ENCODE measurements at regions not wholly inside any gene's neighbourhood (a gene's known extent, or its start where the extent isn't known, plus 50 kb on each side); places are given as distances from the start of the nearest gene placed in this dataset.

DNA sequence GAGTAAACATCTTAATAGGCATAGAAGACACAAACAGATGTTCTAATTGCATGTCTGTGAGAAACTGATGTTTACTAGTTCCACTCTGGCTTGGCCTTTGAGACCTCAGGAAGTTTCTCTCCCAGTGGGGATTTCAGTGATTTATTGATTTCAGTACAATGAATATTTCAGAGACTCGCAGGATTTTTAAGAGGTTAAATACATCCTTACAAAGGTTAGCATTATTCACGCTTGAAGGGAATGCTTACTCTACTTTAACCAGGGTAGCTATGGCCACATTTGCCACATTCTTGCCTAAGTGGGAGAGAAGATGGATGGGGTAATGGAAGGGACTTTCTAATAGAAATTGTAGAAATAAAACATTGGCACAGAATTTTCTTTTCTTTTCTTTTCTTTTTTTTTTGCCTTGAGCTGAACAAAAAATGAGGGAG lies 480.1 kb downstream of the SPRY1 start:
- no peak for DNase-seq (ENCODE audit: low spot score)

DNA sequence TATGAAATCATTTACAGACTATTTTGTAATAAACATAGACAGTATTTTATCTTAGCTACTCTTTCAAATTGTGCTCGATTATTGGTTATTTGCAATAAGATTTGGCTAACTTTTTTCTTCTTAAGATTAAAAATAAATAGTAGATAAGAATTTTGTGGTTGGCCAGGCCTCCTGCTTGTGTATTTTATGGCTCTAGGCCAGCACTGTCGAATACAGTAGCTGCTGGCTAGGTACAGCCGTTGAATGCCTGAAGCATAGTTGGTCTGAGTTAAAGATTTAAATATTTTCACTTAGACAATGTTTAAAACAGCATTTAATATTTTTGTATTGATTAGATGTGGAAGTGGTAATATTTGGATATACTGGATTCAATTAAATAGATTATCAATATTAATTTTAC lies 481.0 kb downstream of the SPRY1 start:
- DNase-seq (ENCODE audit: low spot score) = no peak

DNA sequence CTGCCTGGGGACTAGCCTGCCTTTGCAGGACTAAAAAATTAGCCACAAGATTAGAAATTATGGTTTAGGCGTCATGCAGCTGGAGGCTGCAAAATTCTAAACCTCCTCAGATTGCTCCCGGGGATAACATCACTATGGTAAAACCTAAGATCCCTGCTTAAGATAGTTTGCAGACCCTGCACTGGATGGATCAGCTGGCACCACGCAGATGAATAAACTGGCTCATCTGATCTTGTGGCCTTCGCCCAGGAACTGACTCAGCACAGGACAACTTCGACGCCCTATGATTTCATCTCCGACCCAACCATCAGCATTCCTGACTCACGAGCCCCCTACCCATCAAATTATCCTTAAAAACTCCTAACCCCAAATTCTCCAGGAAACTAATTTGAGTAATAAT lies 482.4 kb downstream of the SPRY1 start:
- DNase-seq (ENCODE audit: low spot score) = no peak

DNA sequence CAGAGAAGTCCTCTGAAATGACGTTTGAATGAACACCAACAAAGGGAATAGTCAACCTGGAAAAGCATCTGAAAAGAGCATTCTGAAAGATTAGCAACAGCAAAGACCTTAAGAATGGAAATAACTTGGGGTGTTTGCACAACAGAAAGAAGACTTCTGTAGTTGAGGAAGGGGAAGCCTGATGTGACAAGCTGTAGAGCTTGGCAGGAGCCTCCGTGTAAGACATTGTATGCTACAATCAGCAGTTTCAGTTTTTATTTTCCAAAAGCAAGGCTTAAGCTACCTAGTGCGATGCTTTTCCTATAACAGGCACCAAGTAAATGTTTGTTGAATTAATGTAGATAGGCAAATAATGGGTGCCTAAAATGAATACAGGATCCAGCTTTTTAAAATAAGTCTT lies 484.0 kb downstream of the SPRY1 start:
- no peak for DNase-seq (ENCODE audit: low spot score)

DNA sequence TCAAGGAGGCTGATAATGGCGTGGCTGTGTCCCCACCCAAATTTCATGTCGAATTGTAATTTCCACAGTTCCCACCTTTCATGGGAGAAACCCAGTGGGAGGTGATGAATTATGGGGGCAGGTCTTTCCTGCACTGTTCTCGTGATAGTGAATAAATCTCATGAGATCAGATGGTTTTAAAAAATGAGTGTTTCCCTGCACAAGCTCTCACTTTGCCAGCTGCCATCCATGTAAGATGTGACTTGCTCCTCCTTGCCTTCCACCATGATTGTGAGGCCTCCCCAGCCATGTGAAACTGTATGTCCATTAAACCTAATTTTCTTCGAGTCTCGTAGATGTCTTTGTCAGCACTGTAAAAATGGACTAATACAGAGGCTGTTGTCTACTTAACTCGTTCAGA lies 488.3 kb downstream of the SPRY1 start:
- no peak for DNase-seq (ENCODE audit: low spot score)

DNA sequence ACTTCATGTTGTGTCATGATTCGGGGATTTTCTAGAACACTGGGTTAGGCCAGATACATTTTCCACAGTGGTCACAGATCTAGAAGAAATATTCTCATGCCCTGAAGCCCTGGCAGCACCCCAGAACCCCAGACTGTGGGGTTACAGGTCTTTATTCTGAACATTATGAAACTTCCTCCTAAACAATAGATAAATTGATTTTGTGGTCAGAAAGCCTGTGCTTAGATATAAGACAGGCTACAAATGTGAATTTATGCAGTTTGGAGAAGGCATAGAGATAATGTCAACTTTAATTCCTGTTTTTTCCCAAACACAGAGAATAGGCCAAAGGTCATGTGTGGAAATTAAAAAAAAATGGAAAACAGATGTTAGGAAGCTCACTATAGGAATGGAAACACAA lies 492.9 kb downstream of the SPRY1 start:
- no peak for DNase-seq (ENCODE audit: low spot score)

DNA sequence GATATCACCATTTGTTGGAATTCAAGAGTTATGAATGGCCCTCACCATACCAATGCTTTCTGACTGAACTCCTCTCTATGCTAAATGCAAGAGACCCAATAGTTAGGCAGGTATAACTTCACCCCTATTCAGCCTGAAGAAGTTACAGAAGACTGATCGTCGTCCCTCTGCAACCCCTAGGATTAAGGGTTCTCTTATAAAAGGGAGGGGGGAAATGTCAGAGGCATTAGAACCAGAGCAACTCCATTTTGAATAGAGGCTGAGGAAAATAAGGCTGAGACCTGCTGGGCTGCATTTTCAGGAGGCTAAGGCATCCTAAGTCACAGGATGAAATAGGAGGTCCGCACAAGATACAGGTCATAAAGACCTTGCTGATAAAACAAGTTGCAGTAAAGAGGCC lies 494.3 kb downstream of the SPRY1 start:
- DNase-seq (ENCODE audit: low spot score) = no peak

DNA sequence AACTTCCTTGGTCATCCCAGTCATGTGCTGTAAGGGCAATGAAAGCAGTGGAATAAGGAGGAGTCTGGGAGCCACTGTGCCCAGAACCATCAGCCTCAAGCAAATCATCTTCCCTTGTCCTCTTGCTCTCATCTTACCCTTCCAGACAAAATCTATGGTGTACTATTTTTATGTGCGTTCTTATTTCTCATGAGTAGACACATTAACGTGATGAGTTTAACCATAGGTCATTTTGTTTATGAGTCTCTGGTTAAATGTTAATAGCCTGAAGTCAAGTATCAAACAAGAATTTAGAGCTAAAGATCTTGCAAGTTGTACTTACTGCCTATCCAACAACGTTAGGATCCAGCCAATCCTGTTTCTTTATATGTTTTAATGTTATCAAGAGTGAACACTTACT lies 495.3 kb downstream of the SPRY1 start:
- no peak for DNase-seq (ENCODE audit: low spot score)

DNA sequence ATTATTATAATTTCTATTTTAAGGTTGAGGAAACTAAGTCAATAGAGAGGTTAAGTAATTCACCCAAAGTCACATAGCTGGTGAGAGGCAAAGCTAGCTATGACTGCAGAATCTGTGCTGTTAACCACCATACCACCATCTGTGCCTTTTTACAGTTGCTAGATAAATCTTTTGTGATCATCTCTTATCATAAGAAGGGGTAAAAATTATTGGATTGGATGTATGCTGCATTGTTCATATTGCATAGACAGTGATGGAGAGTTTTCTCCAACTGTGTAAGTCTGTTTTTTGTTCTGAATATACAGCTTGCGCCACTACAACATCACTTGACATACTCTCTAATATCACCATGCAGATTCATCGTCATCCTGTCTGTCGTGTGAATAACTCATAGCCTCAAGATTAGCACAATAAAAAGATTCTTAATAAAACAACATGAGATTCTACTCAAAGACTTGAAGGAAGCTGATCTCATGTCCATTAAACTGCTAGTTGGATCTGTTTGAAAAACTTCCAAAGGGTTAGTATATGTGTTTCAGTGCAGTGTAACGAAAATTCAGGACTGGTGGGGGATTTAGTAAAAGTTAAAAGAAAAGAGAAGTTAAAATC lies 495.9 kb downstream of the SPRY1 start:
- peak; percentile 71 for DNase-seq (ENCODE audit: low spot score)

DNA sequence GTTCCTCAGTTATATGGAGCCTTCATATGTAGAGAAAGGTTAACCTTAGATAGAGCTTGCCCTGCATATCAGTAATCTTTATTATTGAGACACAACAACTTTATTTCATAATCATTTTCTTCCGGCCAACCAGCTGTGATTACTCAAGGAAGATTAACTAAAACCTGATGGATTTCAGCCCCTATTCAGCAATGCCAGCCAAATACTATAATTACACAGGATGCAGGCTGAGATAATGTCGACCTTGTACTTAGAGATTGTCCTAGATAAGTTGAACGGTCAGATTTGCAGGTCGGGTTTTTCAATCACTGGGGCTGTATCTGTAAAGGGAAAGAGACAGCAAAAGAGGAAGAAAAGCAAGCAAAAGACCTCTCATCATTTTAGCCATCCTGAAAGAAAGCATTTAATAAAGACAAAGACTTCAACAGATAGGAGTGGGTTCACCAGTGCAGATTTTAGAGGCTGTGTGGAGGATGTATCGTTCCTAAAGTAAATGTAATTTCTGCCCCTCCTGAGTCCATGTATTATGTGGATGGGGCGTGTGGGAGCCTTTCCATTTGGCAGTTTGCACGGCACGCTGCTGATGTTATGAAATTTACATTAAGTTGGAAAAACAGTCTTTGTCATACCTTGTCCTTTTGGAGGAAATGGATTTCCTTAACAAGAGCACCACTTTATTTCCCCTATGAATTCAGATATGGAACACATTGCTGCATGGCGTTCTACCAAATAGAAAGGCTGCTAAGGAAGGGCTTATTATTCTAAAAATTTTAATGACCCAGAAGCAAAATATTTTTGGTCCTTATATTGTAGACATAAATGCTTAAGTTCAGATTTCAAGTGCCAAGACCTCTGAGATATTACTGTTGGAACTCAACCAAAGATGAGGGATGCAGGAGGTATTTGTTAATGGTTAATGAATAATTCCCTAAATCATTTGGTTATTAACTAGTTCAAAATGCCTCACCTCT lies 496.7 kb downstream of the SPRY1 start:
- DNase-seq (ENCODE audit: low spot score) = peak; percentile 75

DNA sequence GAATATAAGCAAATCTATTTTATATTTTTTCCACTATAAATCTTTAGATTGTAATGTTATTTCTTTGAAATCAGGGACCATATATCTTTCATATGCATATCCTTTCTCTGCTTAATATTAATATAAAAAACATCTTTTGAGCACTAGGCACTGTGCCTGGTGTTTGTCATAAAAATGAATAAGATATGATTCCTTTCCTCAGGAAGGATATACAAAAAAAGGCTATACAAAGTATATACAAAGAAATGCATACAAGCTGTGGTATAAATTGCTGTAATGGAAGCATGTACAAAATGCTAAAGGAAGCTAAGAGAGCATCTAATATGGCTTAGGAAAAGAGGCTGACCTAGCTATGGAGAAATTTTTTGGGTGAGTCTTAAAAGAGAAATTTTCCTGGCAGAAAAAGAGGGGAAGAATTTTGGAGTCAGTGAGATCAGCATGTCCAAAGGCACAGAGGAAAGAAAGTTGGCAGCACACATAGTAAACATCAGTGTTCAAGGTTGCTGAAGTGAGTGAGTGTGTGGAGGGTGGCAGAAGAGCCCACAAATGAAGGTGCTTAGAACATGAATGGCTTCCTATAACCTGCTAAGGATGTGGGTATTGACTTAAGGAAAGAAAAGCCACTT lies 500.0 kb downstream of the SPRY1 start:
- DNase-seq (ENCODE audit: low spot score) = no peak

DNA sequence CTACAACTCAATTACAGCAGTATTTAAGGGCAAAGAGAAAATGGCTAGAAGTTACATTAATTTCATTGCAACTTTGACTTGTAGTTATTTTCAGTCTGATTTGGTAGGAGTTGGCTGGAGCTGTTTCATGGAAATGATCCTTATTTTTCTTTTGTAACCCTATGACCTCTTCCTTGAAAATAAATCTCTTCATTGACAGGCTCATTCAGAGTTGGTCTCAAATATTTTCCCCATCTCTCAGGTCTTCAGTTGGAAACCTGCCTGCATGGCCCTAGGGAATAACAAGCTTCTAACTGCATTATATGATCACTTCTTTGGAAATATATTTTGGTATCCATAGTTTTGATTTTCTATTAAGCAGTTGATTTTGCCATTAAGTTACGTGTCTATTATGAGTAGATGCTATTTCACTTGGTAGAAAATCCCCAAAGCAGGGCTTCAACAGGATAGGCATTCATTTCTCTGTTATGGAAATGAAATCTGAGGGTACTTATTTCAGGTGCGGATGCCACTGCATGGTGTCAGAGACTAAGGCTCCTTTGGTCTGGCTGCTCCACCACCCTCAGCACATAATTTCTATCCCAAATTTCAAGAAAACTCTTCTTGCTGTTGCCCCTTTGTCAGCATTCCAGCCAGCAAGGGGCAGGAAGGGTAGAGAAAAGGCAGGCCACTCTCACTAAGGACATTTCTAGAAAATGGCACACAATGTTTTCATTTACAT lies 502.5 kb downstream of the SPRY1 start:
- no peak for DNase-seq (ENCODE audit: low spot score)

DNA sequence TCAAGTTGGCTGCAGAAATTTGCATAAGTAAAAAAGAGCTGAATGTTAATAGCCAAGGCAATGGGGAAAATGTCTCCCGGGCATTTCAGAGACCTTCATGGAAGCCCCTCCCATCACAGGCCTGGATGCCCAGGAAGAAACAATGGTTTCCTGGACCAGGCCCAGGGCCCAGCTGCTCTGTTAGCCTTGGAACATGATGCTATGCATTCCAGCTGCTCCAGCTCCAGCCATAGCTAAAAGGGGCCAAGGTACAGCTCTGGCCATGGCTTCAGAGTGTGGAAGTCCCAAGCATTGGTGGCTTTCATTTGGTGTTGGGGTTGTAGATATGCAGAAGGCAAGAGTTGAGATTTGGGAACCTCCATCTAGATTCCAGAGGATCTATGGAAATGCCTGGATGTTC lies 508.3 kb downstream of the SPRY1 start:
- no peak for DNase-seq (ENCODE audit: low spot score)

DNA sequence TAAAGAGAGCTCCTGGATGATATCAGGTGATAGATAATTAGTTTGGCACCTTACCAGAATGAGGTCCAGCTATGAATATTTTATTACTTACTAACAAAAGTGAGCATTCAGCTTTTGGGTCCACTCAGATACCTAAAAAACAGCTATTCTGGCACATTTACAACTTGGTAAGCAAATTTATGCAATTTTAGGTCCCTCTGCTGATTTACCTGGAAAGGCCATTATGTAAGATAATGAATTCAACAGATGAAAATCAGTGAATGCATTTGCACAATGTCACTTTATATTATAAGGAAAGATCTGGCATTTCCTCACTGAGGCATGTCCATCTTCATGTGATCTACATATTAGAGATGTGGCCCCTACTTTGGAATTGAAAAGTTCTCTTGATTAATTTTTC lies 517.0 kb downstream of the SPRY1 start:
- DNase-seq (ENCODE audit: low spot score) = no peak

DNA sequence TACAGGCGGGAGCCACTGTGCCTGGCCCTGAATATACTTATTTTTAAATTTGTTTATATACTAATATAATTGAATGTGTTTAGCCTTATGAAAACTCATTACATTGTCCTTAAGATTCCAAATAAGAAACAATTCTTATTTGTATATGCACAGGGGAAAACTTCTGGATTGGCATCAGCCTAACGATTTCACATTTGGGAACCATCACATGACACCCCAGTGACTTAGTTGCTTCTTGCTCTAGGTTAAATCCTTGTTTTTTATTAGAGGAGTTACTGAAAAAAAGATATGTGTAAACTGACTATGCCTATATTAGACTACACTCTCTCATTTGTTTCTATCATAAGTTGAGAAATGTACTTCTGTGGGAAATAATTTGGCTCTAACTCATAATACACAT lies 520.2 kb downstream of the SPRY1 start:
- DNase-seq (ENCODE audit: low spot score) = no peak

DNA sequence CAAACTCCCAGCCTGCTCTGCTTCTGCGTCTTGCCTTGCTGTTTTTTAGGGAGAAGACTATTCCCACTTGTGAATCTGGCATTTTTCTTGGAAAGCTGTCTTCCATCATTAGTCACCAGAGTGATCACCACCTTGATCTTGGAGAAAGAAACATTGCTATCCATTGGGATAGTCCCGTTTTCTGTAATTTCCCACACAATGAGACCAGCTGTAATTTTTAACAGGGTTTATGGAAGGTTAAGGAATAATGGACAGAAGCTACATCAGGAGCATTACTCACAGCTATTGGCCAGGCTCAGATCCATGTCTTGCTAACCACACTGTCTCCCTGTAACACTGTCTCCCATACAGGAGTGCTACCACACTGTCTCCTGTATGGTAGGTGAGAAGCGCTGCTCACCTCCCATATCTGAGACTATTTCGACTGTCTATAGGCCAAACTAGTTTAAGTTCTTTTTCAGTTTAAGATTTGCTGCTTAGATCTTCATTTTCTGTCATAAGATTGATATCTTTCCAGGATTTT lies 523.0 kb downstream of the SPRY1 start:
- DNase-seq (ENCODE audit: low spot score) = no peak

DNA sequence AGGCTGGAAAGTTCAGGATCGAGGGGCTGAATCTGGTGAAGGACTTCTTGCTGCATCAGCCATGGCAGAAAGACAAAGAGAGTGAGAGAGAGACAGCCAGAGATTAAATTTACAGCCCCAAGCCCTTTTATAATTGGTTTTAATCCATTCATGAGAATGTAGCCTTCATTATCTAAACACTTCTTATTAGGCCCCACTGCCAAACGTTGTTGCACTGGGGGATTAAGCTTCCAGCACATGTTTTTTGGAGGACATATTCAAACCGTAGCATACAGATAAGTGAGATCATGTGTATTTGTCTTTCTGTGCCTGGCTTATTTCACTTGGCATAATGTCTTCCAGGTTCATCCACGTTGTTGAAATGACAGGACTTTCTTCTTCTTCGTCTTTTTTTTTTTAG lies 524.7 kb downstream of the SPRY1 start:
- DNase-seq (ENCODE audit: low spot score) = peak; percentile 55

DNA sequence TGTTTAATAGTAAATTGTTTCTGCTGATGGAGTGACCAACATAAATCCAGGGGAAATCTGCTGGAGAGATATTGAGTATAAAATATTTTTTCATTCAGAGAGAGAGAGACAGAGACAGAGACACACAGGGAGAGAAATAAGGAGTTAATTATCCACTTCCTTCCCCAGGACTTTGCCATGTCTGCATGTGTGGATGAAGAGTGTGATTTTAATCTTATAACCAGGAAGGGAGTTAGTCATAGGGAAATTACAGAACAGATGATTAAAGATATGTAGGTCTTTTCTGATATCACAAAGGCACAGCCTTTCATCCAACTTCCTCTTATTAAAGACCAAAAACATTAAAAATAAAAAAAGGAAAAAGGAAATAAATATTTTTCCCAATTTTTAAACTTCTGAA lies 526.3 kb downstream of the SPRY1 start:
- DNase-seq (ENCODE audit: low spot score) = no peak

DNA sequence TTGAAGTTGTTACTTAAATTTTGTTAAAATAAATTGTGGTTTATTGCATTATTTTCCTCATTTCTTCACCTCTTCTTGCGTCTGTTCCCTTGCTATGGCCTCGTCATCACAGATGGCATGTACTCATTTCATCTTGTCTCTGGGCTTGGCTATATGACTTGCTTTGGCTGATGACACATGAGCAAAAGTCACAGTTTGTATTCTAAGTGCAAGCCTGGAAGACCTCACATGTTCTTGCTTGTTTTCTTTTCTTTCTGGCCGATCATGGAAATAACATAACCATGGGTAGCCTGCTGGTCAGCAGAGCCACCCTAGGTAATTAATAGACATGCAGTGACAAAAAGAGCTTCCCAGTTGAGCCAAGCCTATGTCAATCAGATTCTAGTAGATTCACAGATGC lies 527.9 kb downstream of the SPRY1 start:
- no peak for DNase-seq (ENCODE audit: low spot score)

DNA sequence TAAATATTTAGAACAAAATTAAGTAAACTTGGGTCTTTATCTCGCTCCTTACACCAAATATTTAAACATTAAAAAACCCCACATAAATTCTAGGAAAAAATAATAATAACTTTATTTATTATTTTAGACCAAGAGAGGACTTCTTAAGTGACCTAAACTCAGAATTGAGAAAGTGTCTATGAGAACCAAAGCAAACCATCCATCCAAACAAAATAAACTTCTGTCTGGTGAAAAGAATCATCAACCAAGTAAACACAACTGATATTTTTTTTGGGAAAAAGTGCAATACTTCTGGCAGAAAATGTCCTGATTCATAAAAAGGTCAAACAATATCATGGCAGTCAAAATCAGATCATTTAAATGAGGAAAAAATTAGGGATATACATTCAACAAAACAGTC lies 533.0 kb downstream of the SPRY1 start:
- no peak for DNase-seq (ENCODE audit: low spot score)

DNA sequence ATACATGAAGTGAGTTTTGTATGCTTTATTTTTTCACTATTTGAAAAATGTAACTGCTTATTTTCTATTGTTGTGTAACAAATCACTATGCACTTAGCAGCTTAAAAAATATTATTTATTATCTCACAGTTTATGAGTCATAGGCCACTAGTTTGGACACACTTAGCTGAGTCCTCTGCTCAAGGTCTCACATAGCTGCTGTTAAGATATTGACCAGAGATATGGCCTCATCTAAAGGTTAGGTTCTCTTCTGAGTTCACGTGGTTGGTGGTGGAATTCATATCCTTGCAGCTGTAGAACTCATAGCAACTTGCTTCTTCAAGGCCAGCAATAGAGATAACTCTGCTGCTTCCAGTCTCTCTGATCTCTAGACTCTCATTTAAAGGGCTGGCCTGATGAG lies 534.4 kb downstream of the SPRY1 start:
- no peak for DNase-seq (ENCODE audit: low spot score)

DNA sequence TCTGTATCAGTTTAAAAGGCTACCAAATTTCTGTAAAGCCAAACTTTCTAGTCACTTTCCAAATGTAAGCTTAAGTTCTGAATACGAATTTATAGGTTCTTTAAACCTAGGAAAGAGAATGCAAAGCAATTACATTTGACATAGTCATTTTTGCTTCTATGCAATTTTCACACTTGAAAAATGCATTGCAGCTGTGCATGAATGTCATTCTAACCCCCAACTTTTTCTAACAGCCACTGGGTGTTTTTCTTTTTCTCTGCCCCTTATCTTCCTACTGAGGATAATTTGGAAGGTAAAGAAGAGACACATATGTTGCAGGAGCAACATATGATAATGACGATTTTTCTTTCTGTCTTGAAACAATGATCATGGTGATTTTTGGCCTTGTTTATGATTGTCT lies 537.5 kb downstream of the SPRY1 start:
- no peak for DNase-seq (ENCODE audit: low spot score)

Data from umbilical cord (tissue), 1 donor.